ENCODE measurements at regions not wholly inside any gene's neighbourhood (a gene's known extent, or its start where the extent isn't known, plus 50 kb on each side); places are given as distances from the start of the nearest gene placed in this dataset.

DNA sequence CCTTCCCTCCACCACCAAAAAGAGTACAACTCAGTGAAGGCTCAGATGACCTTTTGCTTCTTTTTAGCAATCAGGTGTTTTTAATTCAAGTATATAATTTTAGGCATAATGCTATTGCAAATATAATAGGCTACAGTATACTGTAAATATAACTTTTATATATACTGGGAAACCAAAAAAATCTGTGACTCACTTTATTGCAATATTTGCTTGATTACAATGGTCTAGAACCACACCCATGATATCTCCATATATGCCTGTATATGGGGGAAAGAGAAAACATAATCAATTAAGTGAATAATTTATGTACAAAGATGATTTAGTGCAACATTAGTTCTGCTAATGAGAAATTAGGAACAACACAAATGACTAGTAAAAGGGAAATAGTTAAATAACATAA is 134.3 kb downstream of the TLE3 start (continued):
- TF ChIP-seq JUND (IDR thresholded peaks at IDR 0.05) (no peak), TCF12 (IDR thresholded peaks at IDR 0.05) (no peak)

DNA sequence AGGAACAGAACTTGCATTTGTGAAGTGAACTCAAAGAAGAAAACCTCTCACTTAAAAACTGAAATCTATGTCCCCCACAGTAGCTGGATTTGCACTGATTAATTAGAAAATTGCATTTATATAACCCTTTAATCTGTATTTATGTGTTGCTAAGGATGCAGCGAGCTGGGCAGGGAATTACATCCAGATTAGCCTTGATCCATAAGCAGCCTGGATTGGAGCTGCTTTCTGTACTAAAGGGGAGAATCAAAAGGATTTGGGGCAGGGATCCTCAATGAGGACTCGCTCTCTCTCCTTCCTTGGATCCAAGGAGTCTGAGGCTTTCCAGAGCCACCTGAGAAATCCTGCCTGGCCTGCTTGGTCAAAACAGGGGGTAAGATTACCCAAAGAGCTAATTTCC is 125.9 kb downstream of the TLE3 start:
- Histone ChIP-seq H3K9ac (no peak overlapping the region), H3K27me3 (ENCODE audit: insufficient read depth) (no peaks in the 10 kb centered on the region; the same call in 1 of the 2 replicates), H2AFZ (ENCODE audit: low read depth) (no peak overlapping the region), H3F3A (replicated peaks; ENCODE audit: insufficient read depth) (no peaks in the 10 kb centered on the region), H4K20me1 (ENCODE audit: insufficient read depth) (no peaks in the 10 kb centered on the region), H3K9me2 (no peaks in the 10 kb centered on the region), H3K9me3 (no peaks in the 10 kb centered on the region), H3K4me2 (no peak overlapping the region), H3K36me3 (replicated peaks in 1 of 2; ENCODE audit: control insufficient read depth in 1 of 2, insufficient read depth in 2 of 2, low read length in 1 of 2) (no peaks in the 10 kb centered on the region), H3K79me2 (ENCODE audit: insufficient read depth) (no peaks in the 10 kb centered on the region), H3K4me1 (ENCODE audit: control insufficient read depth in 1 of 2, insufficient read depth in 2 of 2, low read depth in 1 of 2, low read length in 1 of 2) (no peaks in the 10 kb centered on the region), H3K27ac (ENCODE audit: low read depth in 2 of 2, low read length in 1 of 2) (no peak overlapping the region), H3K4me3 (ENCODE audit: low read depth in 2 of 2, low read length in 1 of 2) (no peak overlapping the region)
- WGBS (ENCODE audit: low lambda C conversion rate): 19% methylated on average over 2 of the region's 2 CpGs
- no peak for DNase-seq
- TF ChIP-seq, protein P1, sequence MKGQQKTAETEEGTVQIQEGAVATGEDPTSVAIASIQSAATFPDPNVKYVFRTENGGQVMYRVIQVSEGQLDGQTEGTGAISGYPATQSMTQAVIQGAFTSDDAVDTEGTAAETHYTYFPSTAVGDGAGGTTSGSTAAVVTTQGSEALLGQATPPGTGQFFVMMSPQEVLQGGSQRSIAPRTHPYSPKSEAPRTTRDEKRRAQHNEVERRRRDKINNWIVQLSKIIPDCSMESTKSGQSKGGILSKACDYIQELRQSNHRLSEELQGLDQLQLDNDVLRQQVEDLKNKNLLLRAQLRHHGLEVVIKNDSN (IDR thresholded peaks at IDR 0.05; ENCODE audit: borderline replicate concordance, low read depth): no peak
- TF ChIP-seq, protein P2, sequence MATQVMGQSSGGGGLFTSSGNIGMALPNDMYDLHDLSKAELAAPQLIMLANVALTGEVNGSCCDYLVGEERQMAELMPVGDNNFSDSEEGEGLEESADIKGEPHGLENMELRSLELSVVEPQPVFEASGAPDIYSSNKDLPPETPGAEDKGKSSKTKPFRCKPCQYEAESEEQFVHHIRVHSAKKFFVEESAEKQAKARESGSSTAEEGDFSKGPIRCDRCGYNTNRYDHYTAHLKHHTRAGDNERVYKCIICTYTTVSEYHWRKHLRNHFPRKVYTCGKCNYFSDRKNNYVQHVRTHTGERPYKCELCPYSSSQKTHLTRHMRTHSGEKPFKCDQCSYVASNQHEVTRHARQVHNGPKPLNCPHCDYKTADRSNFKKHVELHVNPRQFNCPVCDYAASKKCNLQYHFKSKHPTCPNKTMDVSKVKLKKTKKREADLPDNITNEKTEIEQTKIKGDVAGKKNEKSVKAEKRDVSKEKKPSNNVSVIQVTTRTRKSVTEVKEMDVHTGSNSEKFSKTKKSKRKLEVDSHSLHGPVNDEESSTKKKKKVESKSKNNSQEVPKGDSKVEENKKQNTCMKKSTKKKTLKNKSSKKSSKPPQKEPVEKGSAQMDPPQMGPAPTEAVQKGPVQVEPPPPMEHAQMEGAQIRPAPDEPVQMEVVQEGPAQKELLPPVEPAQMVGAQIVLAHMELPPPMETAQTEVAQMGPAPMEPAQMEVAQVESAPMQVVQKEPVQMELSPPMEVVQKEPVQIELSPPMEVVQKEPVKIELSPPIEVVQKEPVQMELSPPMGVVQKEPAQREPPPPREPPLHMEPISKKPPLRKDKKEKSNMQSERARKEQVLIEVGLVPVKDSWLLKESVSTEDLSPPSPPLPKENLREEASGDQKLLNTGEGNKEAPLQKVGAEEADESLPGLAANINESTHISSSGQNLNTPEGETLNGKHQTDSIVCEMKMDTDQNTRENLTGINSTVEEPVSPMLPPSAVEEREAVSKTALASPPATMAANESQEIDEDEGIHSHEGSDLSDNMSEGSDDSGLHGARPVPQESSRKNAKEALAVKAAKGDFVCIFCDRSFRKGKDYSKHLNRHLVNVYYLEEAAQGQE (IDR thresholded peaks at IDR 0.05; ENCODE audit: low read depth, low read length): no peak
- ChIA-PET CTCF (no interaction called here), POLR2A (no interaction called here)

DNA sequence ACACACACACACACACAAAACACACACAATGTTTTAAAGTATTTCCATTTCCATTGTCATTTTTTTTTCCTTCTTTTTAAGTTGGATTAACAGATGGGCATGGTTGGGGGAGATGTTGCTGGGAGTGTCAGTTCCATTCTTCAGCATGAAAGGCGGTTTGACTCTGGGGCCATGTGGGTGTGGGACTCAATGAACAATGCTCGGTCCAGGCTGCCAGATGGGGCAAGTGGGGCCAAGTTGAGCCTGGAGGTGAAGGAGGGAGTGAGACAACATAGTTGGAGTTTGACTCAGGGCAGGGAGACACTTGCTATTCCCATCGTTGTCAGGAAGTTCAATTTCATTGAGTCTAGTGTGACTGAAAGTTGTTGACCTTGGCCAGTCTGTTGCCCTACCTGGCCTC is 125.3 kb downstream of the TLE3 start:
- H4K20me1 ChIP-seq (ENCODE audit: insufficient read depth): no peaks in the 10 kb centered on the region
- 29% methylated on average over 3 of the region's 3 CpGs for WGBS (ENCODE audit: low lambda C conversion rate)

More for the DNA sequence above, 125.3 kb downstream of the TLE3 start:
- no peak overlapping the region for H3K27ac ChIP-seq (ENCODE audit: low read depth in 2 of 2, low read length in 1 of 2)
- no peaks in the 10 kb centered on the region for H3K9me3 ChIP-seq
- H3K27me3 ChIP-seq (ENCODE audit: insufficient read depth): no peaks in the 10 kb centered on the region; the same call in 1 of the 2 replicates
- H3K9ac ChIP-seq: no peak overlapping the region
- no peak overlapping the region for H3K4me3 ChIP-seq (ENCODE audit: low read depth in 2 of 2, low read length in 1 of 2)
- no peak overlapping the region for H2AFZ ChIP-seq (ENCODE audit: low read depth)
- ChIA-PET POLR2A (no interaction called here), CTCF (no interaction called here)
- no peaks in the 10 kb centered on the region for H3K9me2 ChIP-seq
- H3K4me2 ChIP-seq: no peak overlapping the region
- TF ChIP-seq, protein P1 (IDR thresholded peaks at IDR 0.05; ENCODE audit: borderline replicate concordance, low read depth): no peak
- TF ChIP-seq FOXJ3 (CRISPR knock-in tag; IDR thresholded peaks at IDR 0.05) (no peak), GABPA (IDR thresholded peaks at IDR 0.05; ENCODE audit: low read depth) (no peak), RFX5 (IDR thresholded peaks at IDR 0.05; ENCODE audit: low read length) (no peak), MEF2A (IDR thresholded peaks at IDR 0.05; ENCODE audit: borderline replicate concordance, low read depth) (no peak), SIN3A (IDR thresholded peaks at IDR 0.05; ENCODE audit: borderline replicate concordance, low read depth, low read length) (no peak), YY1 (IDR thresholded peaks at IDR 0.05; ENCODE audit: low read depth) (no peak), TEAD4 (IDR thresholded peaks at IDR 0.05; ENCODE audit: borderline replicate concordance, insufficient read depth) (no peak), EP300 (IDR thresholded peaks at IDR 0.05; ENCODE audit: borderline replicate concordance in 1 of 2, low read depth in 1 of 2, low read length in 1 of 2) (no peak)
- TF ChIP-seq, protein P3, sequence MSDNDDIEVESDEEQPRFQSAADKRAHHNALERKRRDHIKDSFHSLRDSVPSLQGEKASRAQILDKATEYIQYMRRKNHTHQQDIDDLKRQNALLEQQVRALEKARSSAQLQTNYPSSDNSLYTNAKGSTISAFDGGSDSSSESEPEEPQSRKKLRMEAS (IDR thresholded peaks at IDR 0.05; ENCODE audit: low read depth): no peak
- TF ChIP-seq, protein P4, sequence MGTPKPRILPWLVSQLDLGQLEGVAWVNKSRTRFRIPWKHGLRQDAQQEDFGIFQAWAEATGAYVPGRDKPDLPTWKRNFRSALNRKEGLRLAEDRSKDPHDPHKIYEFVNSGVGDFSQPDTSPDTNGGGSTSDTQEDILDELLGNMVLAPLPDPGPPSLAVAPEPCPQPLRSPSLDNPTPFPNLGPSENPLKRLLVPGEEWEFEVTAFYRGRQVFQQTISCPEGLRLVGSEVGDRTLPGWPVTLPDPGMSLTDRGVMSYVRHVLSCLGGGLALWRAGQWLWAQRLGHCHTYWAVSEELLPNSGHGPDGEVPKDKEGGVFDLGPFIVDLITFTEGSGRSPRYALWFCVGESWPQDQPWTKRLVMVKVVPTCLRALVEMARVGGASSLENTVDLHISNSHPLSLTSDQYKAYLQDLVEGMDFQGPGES (IDR thresholded peaks at IDR 0.05; ENCODE audit: low read depth, low read length): no peak
- TF ChIP-seq, protein P5, sequence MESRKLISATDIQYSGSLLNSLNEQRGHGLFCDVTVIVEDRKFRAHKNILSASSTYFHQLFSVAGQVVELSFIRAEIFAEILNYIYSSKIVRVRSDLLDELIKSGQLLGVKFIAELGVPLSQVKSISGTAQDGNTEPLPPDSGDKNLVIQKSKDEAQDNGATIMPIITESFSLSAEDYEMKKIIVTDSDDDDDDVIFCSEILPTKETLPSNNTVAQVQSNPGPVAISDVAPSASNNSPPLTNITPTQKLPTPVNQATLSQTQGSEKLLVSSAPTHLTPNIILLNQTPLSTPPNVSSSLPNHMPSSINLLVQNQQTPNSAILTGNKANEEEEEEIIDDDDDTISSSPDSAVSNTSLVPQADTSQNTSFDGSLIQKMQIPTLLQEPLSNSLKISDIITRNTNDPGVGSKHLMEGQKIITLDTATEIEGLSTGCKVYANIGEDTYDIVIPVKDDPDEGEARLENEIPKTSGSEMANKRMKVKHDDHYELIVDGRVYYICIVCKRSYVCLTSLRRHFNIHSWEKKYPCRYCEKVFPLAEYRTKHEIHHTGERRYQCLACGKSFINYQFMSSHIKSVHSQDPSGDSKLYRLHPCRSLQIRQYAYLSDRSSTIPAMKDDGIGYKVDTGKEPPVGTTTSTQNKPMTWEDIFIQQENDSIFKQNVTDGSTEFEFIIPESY (IDR thresholded peaks at IDR 0.05; ENCODE audit: borderline replicate concordance, low read depth): no peak
- TF ChIP-seq, protein P6, sequence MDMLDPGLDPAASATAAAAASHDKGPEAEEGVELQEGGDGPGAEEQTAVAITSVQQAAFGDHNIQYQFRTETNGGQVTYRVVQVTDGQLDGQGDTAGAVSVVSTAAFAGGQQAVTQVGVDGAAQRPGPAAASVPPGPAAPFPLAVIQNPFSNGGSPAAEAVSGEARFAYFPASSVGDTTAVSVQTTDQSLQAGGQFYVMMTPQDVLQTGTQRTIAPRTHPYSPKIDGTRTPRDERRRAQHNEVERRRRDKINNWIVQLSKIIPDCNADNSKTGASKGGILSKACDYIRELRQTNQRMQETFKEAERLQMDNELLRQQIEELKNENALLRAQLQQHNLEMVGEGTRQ (IDR thresholded peaks at IDR 0.05; ENCODE audit: borderline replicate concordance, low read depth, low read length): no peak
- no peak for DNase-seq
- H3F3A ChIP-seq (replicated peaks; ENCODE audit: insufficient read depth): no peaks in the 10 kb centered on the region
- H3K4me1 ChIP-seq (ENCODE audit: control insufficient read depth in 1 of 2, insufficient read depth in 2 of 2, low read depth in 1 of 2, low read length in 1 of 2): no peaks in the 10 kb centered on the region
- no peaks in the 10 kb centered on the region for H3K79me2 ChIP-seq (ENCODE audit: insufficient read depth)
- H3K36me3 ChIP-seq (replicated peaks in 1 of 2; ENCODE audit: control insufficient read depth in 1 of 2, insufficient read depth in 2 of 2, low read length in 1 of 2): no peaks in the 10 kb centered on the region

Measured in SK-N-SH (cell line).